HEK293T (cell line): ENCODE measurements at regions not wholly inside any gene's neighbourhood (a gene's known extent, or its start where the extent isn't known, plus 50 kb on each side); places are given as distances from the start of the nearest gene placed in this dataset.

ENCODE experiments used
- CTCF ChIA-PET: fragments of 350-600 bp; formaldehyde crosslinking; extraction: SDS; loops from one replicate; lab custom pipeline; 2021; ENCODE audit warnings: antibody characterized with exemption, inconsistent platforms; lab: Yijun Ruan, JAX
- POLR2A ChIA-PET: fragments of 350-600 bp; formaldehyde crosslinking; extraction: SDS; loops from one replicate; lab custom pipeline; 2020; ENCODE audit warnings: antibody characterized with exemption, inconsistent platforms; lab: Yijun Ruan, JAX
- DNase-seq: peaks from one replicate; pipeline ENCODE4 v3.0.0; 2012; ENCODE audit warnings: mixed read lengths; ENCODE audit errors: extremely low spot score
- ARNT ChIP-seq: fragments of 450-650 bp; IDR thresholded peaks from 2 replicates; pipeline ENCODE4 v1.6.1; 2017; ENCODE audit warnings: mild to moderate bottlenecking
- BHLHE40 ChIP-seq: fragments of 450-650 bp; IDR thresholded peaks from 2 replicates; pipeline ENCODE4 v1.6.1; 2016; ENCODE audit warnings: mild to moderate bottlenecking, moderate library complexity, borderline replicate concordance
- CTBP1 ChIP-seq: fragments of 450-650 bp; IDR thresholded peaks from 2 replicates; pipeline ENCODE4 v1.6.1; 2016; ENCODE audit warnings: borderline replicate concordance
- ELF4 ChIP-seq: fragments of 450-650 bp; IDR thresholded peaks from 2 replicates; pipeline ENCODE4 v1.6.1; 2017; ENCODE audit warnings: antibody characterized with exemption
- FOXA1 ChIP-seq: fragments of 450-650 bp; IDR thresholded peaks from 2 replicates; pipeline ENCODE4 v1.6.1; 2016; ENCODE audit warnings: mild to moderate bottlenecking
- FOXK2 ChIP-seq: fragments of 450-650 bp; IDR thresholded peaks from 2 replicates; pipeline ENCODE4 v1.6.1; 2016; ENCODE audit warnings: mild to moderate bottlenecking
- FOXM1 ChIP-seq: fragments of 450-650 bp; IDR thresholded peaks from 2 replicates; pipeline ENCODE4 v1.6.1; 2017; ENCODE audit warnings: mild to moderate bottlenecking, borderline replicate concordance
- HDGF ChIP-seq: fragments of 450-650 bp; IDR thresholded peaks from 2 replicates; pipeline ENCODE4 v1.6.1; 2017; ENCODE audit warnings: antibody characterized with exemption, borderline replicate concordance
- L3MBTL2 ChIP-seq: fragments of 450-650 bp; conservative IDR thresholded peaks from 2 replicates; pipeline ENCODE4 v1.6.1; 2016; ENCODE audit warnings: mild to moderate bottlenecking
- LEF1 ChIP-seq: fragments of 450-650 bp; IDR thresholded peaks from 2 replicates; pipeline ENCODE4 v1.6.1; 2017; ENCODE audit warnings: mild to moderate bottlenecking, borderline replicate concordance
- NFRKB ChIP-seq: fragments of 450-650 bp; IDR thresholded peaks from 2 replicates; pipeline ENCODE4 v1.6.1; 2016; ENCODE audit warnings: mild to moderate bottlenecking, moderate library complexity
- PKNOX1 ChIP-seq: fragments of 450-650 bp; IDR thresholded peaks from 2 replicates; pipeline ENCODE4 v1.6.1; 2016
- SP1 ChIP-seq: fragments of 450-650 bp; IDR thresholded peaks from 2 replicates; pipeline ENCODE4 v1.6.1; 2017
- SUZ12 ChIP-seq: fragments of 450-650 bp; IDR thresholded peaks from 2 replicates; pipeline ENCODE4 v1.6.1; 2016; ENCODE audit warnings: mild to moderate bottlenecking
- TARDBP ChIP-seq: fragments of 450-650 bp; IDR thresholded peaks from 2 replicates; pipeline ENCODE4 v1.6.1; 2016
- ZNF384 ChIP-seq: fragments of 450-650 bp; IDR thresholded peaks from 2 replicates; pipeline ENCODE4 v1.6.1; 2016

GRCh38 chr5:99247346-99247745, 318.5 kb upstream of the CHD1 start:
- ChIA-PET POLR2A (no interaction called here), CTCF (no interaction called here)
- DNase-seq, result no peak
- TF ChIP-seq ZNF384, result no peak
- no peak for TF ChIP-seq LEF1
- no peak for TF ChIP-seq SP1
- no peak for TF ChIP-seq ARNT
- TF ChIP-seq PKNOX1, result no peak
- no peak for TF ChIP-seq FOXA1
- no peak for TF ChIP-seq ELF4
- TF ChIP-seq SUZ12, result no peak

GRCh38 chr5:99243111-99243510, 314.3 kb upstream of the CHD1 start:
- TF ChIP-seq NFRKB, result no peak
- no peak for TF ChIP-seq FOXA1
- TF ChIP-seq SP1, result no peak
- TF ChIP-seq ELF4, result no peak
- no peak for TF ChIP-seq BHLHE40
- TF ChIP-seq SUZ12, result no peak
- TF ChIP-seq CTBP1, result no peak
- no peak for TF ChIP-seq ARNT
- no peak for TF ChIP-seq HDGF
- TF ChIP-seq L3MBTL2, result no peak
- TF ChIP-seq TARDBP, result no peak
- no peak for TF ChIP-seq FOXK2
- CTCF ChIA-PET, result no interaction called here
- DNase-seq, result no peak
- POLR2A ChIA-PET, result no interaction called here

- CTCF ChIA-PET, result no interaction called here
- POLR2A ChIA-PET, result no interaction called here
- TF ChIP-seq PKNOX1, result no peak
- no peak for DNase-seq
Observed at GRCh38 chr5:99239826-99240360, 311.1 kb upstream of the CHD1 start.

GRCh38 chr5:99191206-99191745, 262.5 kb upstream of the CHD1 start:
- ChIA-PET CTCF (no interaction called here), POLR2A (no interaction called here)
- no peak for DNase-seq
- TF ChIP-seq PKNOX1 (peak; percentile 41; the same call in 1 of the 2 replicates), HDGF (no peak), TARDBP (no peak), L3MBTL2 (no peak), ARNT (no peak), SP1 (no peak), SUZ12 (no peak), FOXA1 (no peak), BHLHE40 (no peak)

- TF ChIP-seq PKNOX1, result no peak
- no peak for TF ChIP-seq BHLHE40
- TF ChIP-seq HDGF, result no peak
- TF ChIP-seq SP1, result no peak
- no peak for TF ChIP-seq L3MBTL2
- TF ChIP-seq SUZ12, result no peak
- TF ChIP-seq FOXA1, result no peak
- no peak for TF ChIP-seq FOXK2
- TF ChIP-seq CTBP1, result no peak
- TF ChIP-seq ZNF384, result no peak
- no peak for TF ChIP-seq ELF4
- TF ChIP-seq TARDBP, result no peak
- no peak for TF ChIP-seq NFRKB
- TF ChIP-seq LEF1, result no peak
- TF ChIP-seq FOXM1, result no peak
- TF ChIP-seq ARNT, result no peak
- POLR2A ChIA-PET, result no interaction called here
- CTCF ChIA-PET, result no interaction called here
- DNase-seq, result no peak
Observed at GRCh38 chr5:99187611-99188010, 258.8 kb upstream of the CHD1 start.

GRCh38 chr5:99179206-99179605, 250.4 kb upstream of the CHD1 start:
- TF ChIP-seq NFRKB, result no peak
- TF ChIP-seq ZNF384, result no peak
- no peak for TF ChIP-seq TARDBP
- TF ChIP-seq ARNT, result no peak
- DNase-seq, result no peak
- POLR2A ChIA-PET, result no interaction called here
- CTCF ChIA-PET, result no interaction called here

GRCh38 chr5:99177796-99178195, 249.0 kb upstream of the CHD1 start:
- POLR2A ChIA-PET, result no interaction called here
- no peak for TF ChIP-seq ARNT
- CTCF ChIA-PET, result no interaction called here
- no peak for DNase-seq
